ENCODE measurements at regions not wholly inside any gene's neighbourhood (a gene's known extent, or its start where the extent isn't known, plus 50 kb on each side); places are given as distances from the start of the nearest gene placed in this dataset.

DNA sequence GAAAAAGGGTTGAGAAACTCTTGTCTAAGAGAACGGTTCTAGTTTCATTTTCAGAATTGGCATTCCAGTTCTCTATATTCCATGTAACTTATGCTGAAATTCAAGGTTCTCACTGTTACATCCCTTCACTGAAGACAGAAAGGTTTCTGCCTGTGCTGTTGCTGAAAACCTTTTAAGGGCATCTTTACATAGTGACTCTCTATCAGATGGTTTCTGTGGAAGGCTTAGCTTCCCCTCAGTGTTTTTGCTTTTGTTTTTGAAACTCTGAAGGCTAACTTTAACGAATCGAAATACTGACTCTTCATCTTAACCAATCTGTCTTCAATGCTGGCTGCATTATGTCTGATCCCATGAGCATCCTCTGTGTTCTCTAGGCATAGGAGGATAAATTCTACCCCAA is 1286.2 kb upstream of the EYS start:
- TF ChIP-seq EZH2phosphoT487 (IDR thresholded peaks at IDR 0.05; ENCODE audit: low read length): no peak
- H3K4me2 ChIP-seq (ENCODE audit: low read depth, low read length): peak overlapping the region; percentile 54
- no peaks in the 10 kb centered on the region for H3K27me3 ChIP-seq (replicated peaks; ENCODE audit: insufficient read depth, low read length)
- H3K9ac ChIP-seq (ENCODE audit: low read length): peak overlapping the region; percentile 11; the same call in 1 of the 2 replicates
- peak overlapping the region; percentile 66 for H2AFZ ChIP-seq (ENCODE audit: low read length)
- no peaks in the 10 kb centered on the region for H3K9me2 ChIP-seq (replicated peaks; ENCODE audit: insufficient read depth, low read length)
- H3K9me3 ChIP-seq (replicated peaks; ENCODE audit: insufficient read depth, low read length): no peaks in the 10 kb centered on the region
- H3K4me3 ChIP-seq (ENCODE audit: low read length): peak overlapping the region; percentile 46
- peak; percentile 55 for DNase-seq
- H4K20me1 ChIP-seq (ENCODE audit: insufficient read depth, low read length): no peaks in the 10 kb centered on the region
- no peaks in the 10 kb centered on the region for H3K79me2 ChIP-seq (ENCODE audit: low read length)
- H3K36me3 ChIP-seq (replicated peaks; ENCODE audit: insufficient read depth, low read length): no peaks in the 10 kb centered on the region
- peaks cover 17% of the 10 kb centered on the region for H3K4me1 ChIP-seq (ENCODE audit: low read length)
- peak overlapping the region; percentile 51 for H3K27ac ChIP-seq (ENCODE audit: low read length)
- peaks cover 12% of the 10 kb centered on the region for H3F3A ChIP-seq (ENCODE audit: insufficient read depth, low read length)

- H3K9me3 ChIP-seq (replicated peaks; ENCODE audit: insufficient read depth, low read length): no peaks in the 10 kb centered on the region
- H3F3A ChIP-seq (ENCODE audit: insufficient read depth, low read length): peaks cover 12% of the 10 kb centered on the region
- H3K9ac ChIP-seq (ENCODE audit: low read length): peak overlapping the region; percentile 11; the same call in 1 of the 2 replicates
- H3K27ac ChIP-seq (ENCODE audit: low read length): peak overlapping the region; percentile 51; the same call in 1 of the 2 replicates
- H3K4me3 ChIP-seq (ENCODE audit: low read length): peak overlapping the region; percentile 46
- no peaks in the 10 kb centered on the region for H3K79me2 ChIP-seq (ENCODE audit: low read length)
- H2AFZ ChIP-seq (ENCODE audit: low read length): peak overlapping the region; percentile 66; the same call in 1 of the 2 replicates
- DNase-seq: peak; percentile 66
- H3K27me3 ChIP-seq (replicated peaks; ENCODE audit: insufficient read depth, low read length): no peaks in the 10 kb centered on the region
- no peaks in the 10 kb centered on the region for H3K9me2 ChIP-seq (replicated peaks; ENCODE audit: insufficient read depth, low read length)
- H3K4me1 ChIP-seq (ENCODE audit: low read length): peaks cover 17% of the 10 kb centered on the region
- no peak for TF ChIP-seq CTCF (IDR thresholded peaks at IDR 0.05; ENCODE audit: low read length)
- no peak for TF ChIP-seq EZH2 (optimal IDR thresholded peaks at IDR 0.05; ENCODE audit: low read depth, low read length)
- TF ChIP-seq EZH2phosphoT487 (IDR thresholded peaks at IDR 0.05; ENCODE audit: low read length): no peak
- H3K36me3 ChIP-seq (replicated peaks; ENCODE audit: insufficient read depth, low read length): no peaks in the 10 kb centered on the region
- H4K20me1 ChIP-seq (ENCODE audit: insufficient read depth, low read length): no peaks in the 10 kb centered on the region
- H3K4me2 ChIP-seq (ENCODE audit: low read depth, low read length): peak overlapping the region; percentile 54
Observed at GRCh38 chr6:66992660-66993059, 1285.6 kb upstream of the EYS start.

DNA sequence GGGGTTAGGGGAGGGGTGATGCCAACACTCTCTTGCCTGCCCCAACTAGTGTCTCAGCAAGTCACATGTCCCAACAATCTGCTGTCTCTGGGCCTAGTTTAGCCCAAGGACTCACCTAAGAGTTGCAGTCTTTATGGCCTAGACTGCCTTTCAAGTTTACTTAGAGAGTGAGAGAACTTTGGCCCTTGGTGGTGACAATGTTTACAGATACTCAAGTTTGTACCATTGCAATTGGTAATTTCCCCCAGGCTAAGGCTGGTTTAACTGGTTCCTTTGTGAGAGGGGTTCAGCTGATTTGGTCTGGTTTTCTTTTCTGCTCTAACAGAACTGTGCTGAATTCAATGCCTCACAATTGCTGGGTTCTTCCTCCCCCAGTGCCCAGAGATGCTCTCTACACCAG is 1279.9 kb upstream of the EYS start:
- no peak for DNase-seq
- Histone ChIP-seq H3K4me1 (ENCODE audit: low read length) (peaks cover 14% of the 10 kb centered on the region), H3K4me2 (ENCODE audit: low read depth, low read length) (no peak overlapping the region), H4K20me1 (ENCODE audit: insufficient read depth, low read length) (no peaks in the 10 kb centered on the region), H3K9ac (ENCODE audit: low read length) (no peak overlapping the region), H3F3A (ENCODE audit: insufficient read depth, low read length) (no peaks in the 10 kb centered on the region), H3K9me3 (replicated peaks; ENCODE audit: insufficient read depth, low read length) (no peaks in the 10 kb centered on the region), H3K27me3 (replicated peaks; ENCODE audit: insufficient read depth, low read length) (no peaks in the 10 kb centered on the region), H3K36me3 (replicated peaks; ENCODE audit: insufficient read depth, low read length) (no peaks in the 10 kb centered on the region), H3K27ac (ENCODE audit: low read length) (no peak overlapping the region), H3K4me3 (ENCODE audit: low read length) (no peak overlapping the region), H2AFZ (ENCODE audit: low read length) (no peak overlapping the region), H3K79me2 (ENCODE audit: low read length) (no peaks in the 10 kb centered on the region), H3K9me2 (replicated peaks; ENCODE audit: insufficient read depth, low read length) (no peaks in the 10 kb centered on the region)
- no peak for TF ChIP-seq EZH2 (optimal IDR thresholded peaks at IDR 0.05; ENCODE audit: low read depth, low read length)
- no peak for TF ChIP-seq CTCF (IDR thresholded peaks at IDR 0.05; ENCODE audit: low read length)
- no peak for TF ChIP-seq EZH2phosphoT487 (IDR thresholded peaks at IDR 0.05; ENCODE audit: low read length)

- peak; percentile 43 for DNase-seq
- Histone ChIP-seq H3K27me3 (replicated peaks; ENCODE audit: insufficient read depth, low read length) (no peaks in the 10 kb centered on the region), H3K27ac (ENCODE audit: low read length) (no peak overlapping the region), H4K20me1 (ENCODE audit: insufficient read depth, low read length) (no peaks in the 10 kb centered on the region), H3K9me2 (replicated peaks; ENCODE audit: insufficient read depth, low read length) (no peaks in the 10 kb centered on the region), H3K79me2 (ENCODE audit: low read length) (no peaks in the 10 kb centered on the region), H3K4me1 (ENCODE audit: low read length) (peaks cover 11% of the 10 kb centered on the region), H3F3A (ENCODE audit: insufficient read depth, low read length) (no peaks in the 10 kb centered on the region), H2AFZ (ENCODE audit: low read length) (no peak overlapping the region), H3K4me2 (ENCODE audit: low read depth, low read length) (no peak overlapping the region), H3K9me3 (replicated peaks; ENCODE audit: insufficient read depth, low read length) (no peaks in the 10 kb centered on the region), H3K4me3 (ENCODE audit: low read length) (no peak overlapping the region), H3K9ac (ENCODE audit: low read length) (no peak overlapping the region), H3K36me3 (replicated peaks; ENCODE audit: insufficient read depth, low read length) (no peaks in the 10 kb centered on the region)
- TF ChIP-seq EZH2 (optimal IDR thresholded peaks at IDR 0.05; ENCODE audit: low read depth, low read length) (no peak), EZH2phosphoT487 (IDR thresholded peaks at IDR 0.05; ENCODE audit: low read length) (no peak), CTCF (IDR thresholded peaks at IDR 0.05; ENCODE audit: low read length) (no peak)
Observed at GRCh38 chr6:66985816-66986215, 1278.8 kb upstream of the EYS start.
